ENCODE measurements at regions not wholly inside any gene's neighbourhood (a gene's known extent, or its start where the extent isn't known, plus 50 kb on each side); places are given as distances from the start of the nearest gene placed in this dataset.

DNA sequence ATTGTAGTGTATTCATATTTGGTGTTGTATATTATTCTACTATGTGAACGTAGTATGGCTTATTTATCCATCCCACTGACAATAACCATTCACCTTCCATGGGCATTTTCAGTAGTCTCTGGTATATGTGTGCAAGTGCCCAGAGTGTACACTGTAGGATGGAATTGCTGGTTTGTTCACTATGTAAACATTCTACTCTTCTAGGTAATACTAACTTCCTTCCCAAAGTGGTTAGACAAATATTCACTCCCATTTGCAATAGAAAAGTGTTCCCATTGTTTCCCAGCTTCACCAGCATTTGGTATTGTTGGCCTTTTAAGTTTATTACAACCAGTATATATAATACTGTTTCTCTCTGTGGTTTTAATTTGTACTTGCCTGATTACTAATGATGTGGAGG lies 153.7 kb downstream of the C7orf25 start:
- Histone ChIP-seq H3K4me3 (no peak overlapping the region), H3K27ac (no peak overlapping the region), H3K4me1 (no peaks in the 10 kb centered on the region), H3K36me3 (no peaks in the 10 kb centered on the region), H3K27me3 (no peaks in the 10 kb centered on the region), H3K9me3 (no peaks in the 10 kb centered on the region)
- DNase-seq (no peak), ATAC-seq (no peak)
- no peak for TF ChIP-seq POLR2A (IDR thresholded peaks at IDR 0.05)
- TF ChIP-seq, protein P1, sequence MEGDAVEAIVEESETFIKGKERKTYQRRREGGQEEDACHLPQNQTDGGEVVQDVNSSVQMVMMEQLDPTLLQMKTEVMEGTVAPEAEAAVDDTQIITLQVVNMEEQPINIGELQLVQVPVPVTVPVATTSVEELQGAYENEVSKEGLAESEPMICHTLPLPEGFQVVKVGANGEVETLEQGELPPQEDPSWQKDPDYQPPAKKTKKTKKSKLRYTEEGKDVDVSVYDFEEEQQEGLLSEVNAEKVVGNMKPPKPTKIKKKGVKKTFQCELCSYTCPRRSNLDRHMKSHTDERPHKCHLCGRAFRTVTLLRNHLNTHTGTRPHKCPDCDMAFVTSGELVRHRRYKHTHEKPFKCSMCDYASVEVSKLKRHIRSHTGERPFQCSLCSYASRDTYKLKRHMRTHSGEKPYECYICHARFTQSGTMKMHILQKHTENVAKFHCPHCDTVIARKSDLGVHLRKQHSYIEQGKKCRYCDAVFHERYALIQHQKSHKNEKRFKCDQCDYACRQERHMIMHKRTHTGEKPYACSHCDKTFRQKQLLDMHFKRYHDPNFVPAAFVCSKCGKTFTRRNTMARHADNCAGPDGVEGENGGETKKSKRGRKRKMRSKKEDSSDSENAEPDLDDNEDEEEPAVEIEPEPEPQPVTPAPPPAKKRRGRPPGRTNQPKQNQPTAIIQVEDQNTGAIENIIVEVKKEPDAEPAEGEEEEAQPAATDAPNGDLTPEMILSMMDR (IDR thresholded peaks at IDR 0.05 in 4 of 5, conservative IDR thresholded peaks at IDR 0.05 in 1 of 5), result no peak
- in situ Hi-C loops (cut with MboI; ENCODE audit: low sequenced_read_pairs in 4 of 4) (no loop called here), intact Hi-C loops (cut with DNase I; ENCODE audit: low total_unique reads) (no loop called here)

DNA sequence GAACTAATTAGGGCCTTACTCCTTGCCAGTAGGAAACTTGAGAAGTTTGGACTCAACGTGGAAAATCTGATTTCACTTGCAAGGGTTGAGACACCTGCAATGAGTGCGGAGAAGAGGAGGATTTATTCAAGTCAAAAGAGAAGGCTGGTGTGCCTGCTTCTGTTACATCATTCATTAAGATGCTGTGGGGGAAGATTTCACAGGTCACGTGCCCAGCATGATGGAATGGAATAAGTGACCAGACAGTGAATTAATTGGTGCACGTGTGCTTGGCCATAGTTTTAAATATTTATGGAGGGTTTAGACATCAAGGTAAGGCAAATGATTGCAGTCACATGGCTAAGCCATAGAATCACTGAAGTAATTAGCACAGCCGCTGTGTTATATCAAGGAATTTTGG lies 155.0 kb downstream of the C7orf25 start:
- intact Hi-C loops (cut with DNase I; ENCODE audit: low total_unique reads) (no loop called here), in situ Hi-C loops (cut with MboI; ENCODE audit: low sequenced_read_pairs in 4 of 4) (no loop called here)
- Histone ChIP-seq H3K27me3 (no peaks in the 10 kb centered on the region), H3K27ac (no peak overlapping the region), H3K9me3 (no peaks in the 10 kb centered on the region), H3K4me1 (no peaks in the 10 kb centered on the region), H3K4me3 (no peak overlapping the region), H3K36me3 (no peaks in the 10 kb centered on the region)
- DNase-seq (no peak), ATAC-seq (no peak)
- TF ChIP-seq, protein P1 (IDR thresholded peaks at IDR 0.05 in 4 of 5, conservative IDR thresholded peaks at IDR 0.05 in 1 of 5), result no peak
- no peak for TF ChIP-seq POLR2A (IDR thresholded peaks at IDR 0.05)

DNA sequence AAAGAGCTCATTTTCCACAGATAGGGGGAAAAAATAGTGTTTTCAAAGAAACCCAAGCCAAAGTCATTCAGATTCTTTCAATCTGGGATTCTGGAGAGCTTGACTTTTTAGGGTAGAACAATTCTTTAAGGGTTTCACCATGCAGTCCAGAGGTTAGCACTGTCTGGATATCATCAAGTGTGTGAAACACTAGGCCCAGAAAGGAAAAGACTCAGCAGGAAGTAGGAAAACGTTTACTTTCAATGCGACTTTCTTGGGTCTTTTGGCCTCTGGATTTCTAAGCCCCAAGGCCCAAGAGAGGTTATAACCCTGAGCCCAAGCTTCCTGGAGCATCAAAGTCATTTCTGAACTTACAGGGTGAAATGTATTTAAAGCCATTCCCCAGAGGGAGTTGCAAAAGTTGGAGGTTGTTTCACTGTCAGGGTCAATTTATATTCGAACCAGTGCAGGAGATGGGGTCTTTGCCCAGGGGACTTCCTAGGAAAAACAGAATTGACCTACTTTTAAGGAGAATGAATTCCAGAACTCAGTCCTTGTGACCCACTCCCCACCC lies 158.0 kb downstream of the C7orf25 start:
- Histone ChIP-seq H3K27me3 (no peaks in the 10 kb centered on the region), H3K4me3 (no peak overlapping the region), H3K36me3 (no peaks in the 10 kb centered on the region), H3K9me3 (no peaks in the 10 kb centered on the region), H3K27ac (no peak overlapping the region), H3K4me1 (no peaks in the 10 kb centered on the region)
- ATAC-seq (no peak), DNase-seq (no peak)
- no peak for TF ChIP-seq POLR2A (IDR thresholded peaks at IDR 0.05)
- TF ChIP-seq, protein P1 (IDR thresholded peaks at IDR 0.05 in 4 of 5, conservative IDR thresholded peaks at IDR 0.05 in 1 of 5), result no peak
- intact Hi-C loops (cut with DNase I; ENCODE audit: low total_unique reads), result no loop called here
- in situ Hi-C loops (cut with MboI; ENCODE audit: low sequenced_read_pairs in 4 of 4), result no loop called here

DNA sequence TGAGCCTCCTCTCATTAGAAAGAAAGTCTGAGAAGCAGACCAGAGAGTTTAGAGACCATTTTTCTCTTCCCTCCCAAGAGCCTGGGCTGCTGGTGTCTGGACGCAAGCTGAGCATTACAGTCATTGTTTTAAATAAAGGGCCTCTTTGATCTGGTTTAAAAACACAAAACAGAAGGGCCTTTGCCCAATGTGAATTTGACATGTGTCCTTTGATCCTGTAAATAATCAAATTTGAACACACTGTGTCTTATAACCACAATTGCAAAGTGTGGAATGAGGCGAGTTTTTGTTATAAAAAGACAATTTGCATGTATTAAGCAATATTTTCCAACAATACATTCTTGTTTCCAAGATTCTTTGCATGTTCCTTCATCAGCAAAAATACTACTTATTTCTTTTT lies 158.5 kb downstream of the C7orf25 start:
- no peak overlapping the region for H3K4me3 ChIP-seq
- H3K4me1 ChIP-seq, result no peaks in the 10 kb centered on the region
- DNase-seq (no peak), ATAC-seq (no peak)
- no peaks in the 10 kb centered on the region for H3K27me3 ChIP-seq
- H3K27ac ChIP-seq, result no peak overlapping the region
- H3K9me3 ChIP-seq, result no peaks in the 10 kb centered on the region
- in situ Hi-C loops (cut with MboI; ENCODE audit: low sequenced_read_pairs in 4 of 4) (no loop called here), intact Hi-C loops (cut with DNase I; ENCODE audit: low total_unique reads) (no loop called here)
- TF ChIP-seq, protein P1 (IDR thresholded peaks at IDR 0.05 in 4 of 5, conservative IDR thresholded peaks at IDR 0.05 in 1 of 5), result no peak
- no peak for TF ChIP-seq POLR2A (IDR thresholded peaks at IDR 0.05)
- H3K36me3 ChIP-seq, result no peaks in the 10 kb centered on the region

DNA sequence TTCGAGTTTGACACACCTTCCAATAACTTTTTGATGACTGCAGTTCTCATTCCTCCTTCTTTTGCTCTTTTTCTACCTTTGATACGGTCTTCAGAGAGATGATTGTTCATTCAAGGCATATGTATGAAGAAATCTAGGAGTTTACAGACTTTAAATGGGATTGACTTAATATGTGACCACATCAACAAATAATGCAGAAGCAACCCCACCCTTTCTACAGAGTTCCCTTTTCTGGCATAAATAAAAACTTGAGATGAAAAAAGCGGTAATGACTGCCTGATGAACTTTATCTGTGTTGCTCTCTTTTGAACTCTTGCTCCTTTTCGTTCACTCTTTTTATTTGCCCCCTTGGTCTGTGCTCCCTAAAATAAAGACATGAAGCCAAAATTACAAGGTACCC lies 161.7 kb downstream of the C7orf25 start:
- ATAC-seq (no peak), DNase-seq (no peak)
- Histone ChIP-seq H3K4me1 (no peaks in the 10 kb centered on the region), H3K27me3 (no peaks in the 10 kb centered on the region), H3K36me3 (no peaks in the 10 kb centered on the region), H3K9me3 (no peaks in the 10 kb centered on the region), H3K27ac (no peak overlapping the region), H3K4me3 (no peak overlapping the region)
- no peak for TF ChIP-seq POLR2A (IDR thresholded peaks at IDR 0.05)
- TF ChIP-seq, protein P1 (IDR thresholded peaks at IDR 0.05 in 4 of 5, conservative IDR thresholded peaks at IDR 0.05 in 1 of 5), result no peak
- in situ Hi-C loops (cut with MboI; ENCODE audit: low sequenced_read_pairs in 4 of 4) (no loop called here), intact Hi-C loops (cut with DNase I; ENCODE audit: low total_unique reads) (no loop called here)

Measured in gastrocnemius medialis (tissue), 4 donors.